Fibroblast of lung (primary cell): ENCODE measurements at regions not wholly inside any gene's neighbourhood (a gene's known extent, or its start where the extent isn't known, plus 50 kb on each side); places are given as distances from the start of the nearest gene placed in this dataset.

ENCODE experiments used
- DNase-seq, 2 donors: peaks; one replicate each; pipeline versions ENCODE4 v3.0.0 to v3.0.0-alpha.2; 2010; ENCODE audit warnings: low read depth in 2 of 2
- H2AFZ ChIP-seq: 2 replicates; pipeline ENCODE4 v1.5.1; 2012; ENCODE audit warnings: low read length, control low read depth, inconsistent platforms
- H3K27ac ChIP-seq: 2 replicates; pipeline ENCODE4 v1.5.1; 2011; ENCODE audit warnings: low read length, control low read depth; ENCODE audit not compliant: insufficient read depth
- H3K27me3 ChIP-seq: 2 replicates; pipeline ENCODE4 v1.5.1; 2011; ENCODE audit warnings: mild to moderate bottlenecking, low read length; ENCODE audit not compliant: control insufficient read depth, insufficient read depth
- H3K36me3 ChIP-seq: 2 replicates; pipeline ENCODE4 v1.5.1; 2011; ENCODE audit warnings: low read length; ENCODE audit not compliant: control insufficient read depth, insufficient read depth
- H3K4me1 ChIP-seq: 2 replicates; pipeline ENCODE4 v1.5.1; 2011; ENCODE audit warnings: low read length; ENCODE audit not compliant: control insufficient read depth, insufficient read depth; ENCODE audit errors: extremely low read depth
- H3K4me2 ChIP-seq: 2 replicates; pipeline ENCODE4 v1.5.1; 2011; ENCODE audit warnings: low read length, control low read depth; ENCODE audit not compliant: insufficient read depth; ENCODE audit errors: extremely low read depth
- H3K4me3 ChIP-seq, 4 experiments: fragments of 200-600 bp in 1 of 4; sonication (generic) in 1 of 4; replicated peaks in 1 of 4; 2 replicates each; pipeline ENCODE4 v1.5.1; 2011 to 2016; ENCODE audit warnings: low read length in 4 of 4, low read depth in 3 of 4, mild to moderate bottlenecking in 3 of 4, control low read depth in 2 of 4, inconsistent platforms in 1 of 4, mixed read lengths in 1 of 4; ENCODE audit not compliant: insufficient read depth in 1 of 4; ENCODE audit errors: control extremely low read depth in 1 of 4
- H3K79me2 ChIP-seq: 2 replicates; pipeline ENCODE4 v1.5.1; 2012; ENCODE audit warnings: mild to moderate bottlenecking, low read length, inconsistent platforms; ENCODE audit not compliant: control insufficient read depth, insufficient read depth
- H3K9ac ChIP-seq: 2 replicates; pipeline ENCODE4 v1.5.1; 2011; ENCODE audit warnings: mild to moderate bottlenecking, low read length, control low read depth; ENCODE audit not compliant: insufficient read depth
- H3K9me3 ChIP-seq: 2 replicates; pipeline ENCODE4 v1.5.1; 2012; ENCODE audit warnings: low read depth, low read length; ENCODE audit not compliant: control insufficient read depth, insufficient read depth
- H4K20me1 ChIP-seq: 2 replicates; pipeline ENCODE4 v1.5.1; 2011; ENCODE audit warnings: low read length; ENCODE audit not compliant: control insufficient read depth, insufficient read depth; ENCODE audit errors: extremely low read depth
- EZH2 ChIP-seq: IDR thresholded peaks from 2 replicates; pipeline ENCODE4 v1.5.1; 2012; ENCODE audit warnings: low read length, control low read depth, mild to moderate bottlenecking; ENCODE audit errors: missing control alignments
- TF ChIP-seq, protein P1 (sequence below), 2 donors: IDR thresholded peaks in 1 of 2; conservative IDR thresholded peaks in 1 of 2; 1 replicate in 1 of 2; 2 replicates in 1 of 2; pipeline ENCODE4 v1.5.1; 2011 to 2012; ENCODE audit warnings: low read length in 2 of 2, control low read depth in 1 of 2, inconsistent platforms in 1 of 2, low read depth in 1 of 2, mild to moderate bottlenecking in 1 of 2

GRCh38 chr6:74966712-74967111, 239.1 kb downstream of the COL12A1 start:
- H3K4me1 ChIP-seq: no peaks in the 10 kb centered on the region
- H3K4me3 ChIP-seq: no peak overlapping the region
- no peaks in the 10 kb centered on the region for H4K20me1 ChIP-seq
- H3K79me2 ChIP-seq: no peaks in the 10 kb centered on the region
- DNase-seq: no peak
- no peaks in the 10 kb centered on the region for H3K27me3 ChIP-seq
- no peak overlapping the region for H3K27ac ChIP-seq
- H3K9me3 ChIP-seq: no peaks in the 10 kb centered on the region
- H2AFZ ChIP-seq: no peak overlapping the region
- TF ChIP-seq EZH2: no peak
- TF ChIP-seq, protein P1, sequence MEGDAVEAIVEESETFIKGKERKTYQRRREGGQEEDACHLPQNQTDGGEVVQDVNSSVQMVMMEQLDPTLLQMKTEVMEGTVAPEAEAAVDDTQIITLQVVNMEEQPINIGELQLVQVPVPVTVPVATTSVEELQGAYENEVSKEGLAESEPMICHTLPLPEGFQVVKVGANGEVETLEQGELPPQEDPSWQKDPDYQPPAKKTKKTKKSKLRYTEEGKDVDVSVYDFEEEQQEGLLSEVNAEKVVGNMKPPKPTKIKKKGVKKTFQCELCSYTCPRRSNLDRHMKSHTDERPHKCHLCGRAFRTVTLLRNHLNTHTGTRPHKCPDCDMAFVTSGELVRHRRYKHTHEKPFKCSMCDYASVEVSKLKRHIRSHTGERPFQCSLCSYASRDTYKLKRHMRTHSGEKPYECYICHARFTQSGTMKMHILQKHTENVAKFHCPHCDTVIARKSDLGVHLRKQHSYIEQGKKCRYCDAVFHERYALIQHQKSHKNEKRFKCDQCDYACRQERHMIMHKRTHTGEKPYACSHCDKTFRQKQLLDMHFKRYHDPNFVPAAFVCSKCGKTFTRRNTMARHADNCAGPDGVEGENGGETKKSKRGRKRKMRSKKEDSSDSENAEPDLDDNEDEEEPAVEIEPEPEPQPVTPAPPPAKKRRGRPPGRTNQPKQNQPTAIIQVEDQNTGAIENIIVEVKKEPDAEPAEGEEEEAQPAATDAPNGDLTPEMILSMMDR (conservative IDR thresholded peaks at IDR 0.05 in 1 of 2, IDR thresholded peaks at IDR 0.05 in 1 of 2; ENCODE audit: low read depth in 1 of 2, low read length in 2 of 2): no peak
- no peak overlapping the region for H3K4me2 ChIP-seq
- no peak overlapping the region for H3K9ac ChIP-seq
- no peaks in the 10 kb centered on the region for H3K36me3 ChIP-seq

DNA sequence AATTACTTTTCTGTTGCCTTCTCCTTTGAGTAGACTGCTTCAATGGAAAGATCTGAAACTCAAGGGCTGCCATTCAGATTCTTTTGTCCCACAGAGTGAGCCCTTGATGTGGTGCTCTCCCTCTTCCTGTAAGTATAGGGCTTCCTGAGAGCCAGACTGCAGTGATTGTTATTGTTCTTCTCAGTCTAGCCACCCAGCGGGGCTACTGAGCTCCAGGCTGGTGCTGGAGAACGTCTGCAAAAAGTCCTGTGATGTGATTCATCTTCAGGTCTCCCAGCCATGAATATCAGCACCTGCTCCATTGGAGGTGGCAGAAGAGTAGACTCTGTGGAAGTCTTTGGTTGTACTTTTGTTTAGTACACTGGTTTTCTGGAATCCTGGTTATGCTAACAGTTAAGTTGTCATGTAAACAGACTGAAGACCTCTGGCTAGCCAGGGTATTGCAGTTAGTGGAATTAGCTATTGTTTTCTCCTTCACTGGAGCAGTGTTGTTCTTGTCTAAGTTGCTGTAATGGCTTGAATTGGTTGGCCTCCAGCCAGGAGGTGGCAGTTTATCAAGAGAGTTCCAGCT, 240.9 kb downstream of the COL12A1 start:
- Histone ChIP-seq H3K27me3 (no peaks in the 10 kb centered on the region), H3K27ac (no peak overlapping the region), H3K4me3 (no peak overlapping the region), H2AFZ (no peak overlapping the region), H4K20me1 (no peaks in the 10 kb centered on the region), H3K4me2 (no peak overlapping the region), H3K9me3 (no peaks in the 10 kb centered on the region), H3K36me3 (no peaks in the 10 kb centered on the region), H3K9ac (no peak overlapping the region), H3K4me1 (no peaks in the 10 kb centered on the region), H3K79me2 (no peaks in the 10 kb centered on the region)
- DNase-seq: no peak
- TF ChIP-seq, protein P1 (conservative IDR thresholded peaks at IDR 0.05 in 1 of 2, IDR thresholded peaks at IDR 0.05 in 1 of 2; ENCODE audit: low read depth in 1 of 2, low read length in 2 of 2): no peak
- TF ChIP-seq EZH2: no peak

GRCh38 chr6:74956559-74957428, 249.1 kb downstream of the COL12A1 start:
- H3K4me3 ChIP-seq: no peak overlapping the region
- H3K4me1 ChIP-seq: no peaks in the 10 kb centered on the region
- H2AFZ ChIP-seq: no peak overlapping the region
- no peaks in the 10 kb centered on the region for H3K27me3 ChIP-seq
- H3K27ac ChIP-seq: no peak overlapping the region
- H4K20me1 ChIP-seq: no peaks in the 10 kb centered on the region
- H3K36me3 ChIP-seq: no peaks in the 10 kb centered on the region
- H3K9me3 ChIP-seq: no peaks in the 10 kb centered on the region
- no peak overlapping the region for H3K4me2 ChIP-seq
- no peaks in the 10 kb centered on the region for H3K79me2 ChIP-seq
- no peak overlapping the region for H3K9ac ChIP-seq
- no peak for DNase-seq
- TF ChIP-seq, protein P1 (conservative IDR thresholded peaks at IDR 0.05 in 1 of 2, IDR thresholded peaks at IDR 0.05 in 1 of 2; ENCODE audit: low read depth in 1 of 2, low read length in 2 of 2): no peak
